ENCODE measurements at regions not wholly inside any gene's neighbourhood (a gene's known extent, or its start where the extent isn't known, plus 50 kb on each side); places are given as distances from the start of the nearest gene placed in this dataset.

DNA sequence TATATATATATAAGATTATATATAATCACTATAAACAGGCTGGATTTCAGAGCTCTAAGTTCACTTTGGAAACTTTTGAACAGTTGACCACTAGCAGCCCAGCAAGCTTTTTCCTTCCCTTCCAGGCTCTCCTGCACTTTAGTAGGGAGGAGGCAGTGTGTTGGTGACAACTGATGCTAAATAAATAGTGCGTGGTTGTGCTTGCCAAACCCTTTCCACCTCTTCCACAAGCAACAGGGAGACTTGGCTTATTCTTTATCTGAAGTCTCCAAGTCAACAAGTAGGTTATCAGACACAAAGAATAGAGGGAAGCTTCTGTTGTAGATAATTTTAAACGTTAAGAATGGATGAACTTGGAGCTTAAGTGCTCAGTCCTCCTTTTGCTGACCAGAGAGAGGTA, 408.2 kb upstream of the HNRNPA3 start:
- Histone ChIP-seq H3K27ac (ENCODE audit: low read depth in 2 of 2, low read length in 2 of 2) (no peak overlapping the region), H3K36me3 (ENCODE audit: control insufficient read depth in 2 of 2, insufficient read depth in 2 of 2, low read length in 2 of 2) (no peaks in the 10 kb centered on the region), H3K9me3 (ENCODE audit: control insufficient read depth in 2 of 2, low read length in 2 of 2) (no peaks in the 10 kb centered on the region), H3K9ac (ENCODE audit: low read depth in 1 of 2, low read length in 2 of 2) (no peak overlapping the region), H3K4me1 (ENCODE audit: control insufficient read depth in 2 of 2, insufficient read depth in 2 of 2, low read length in 2 of 2) (no peaks in the 10 kb centered on the region), H3K27me3 (ENCODE audit: control insufficient read depth in 2 of 2, insufficient read depth in 2 of 2, low read length in 2 of 2) (no peaks in the 10 kb centered on the region), H3K4me3 (ENCODE audit: low read length in 2 of 2) (no peak overlapping the region)

DNA sequence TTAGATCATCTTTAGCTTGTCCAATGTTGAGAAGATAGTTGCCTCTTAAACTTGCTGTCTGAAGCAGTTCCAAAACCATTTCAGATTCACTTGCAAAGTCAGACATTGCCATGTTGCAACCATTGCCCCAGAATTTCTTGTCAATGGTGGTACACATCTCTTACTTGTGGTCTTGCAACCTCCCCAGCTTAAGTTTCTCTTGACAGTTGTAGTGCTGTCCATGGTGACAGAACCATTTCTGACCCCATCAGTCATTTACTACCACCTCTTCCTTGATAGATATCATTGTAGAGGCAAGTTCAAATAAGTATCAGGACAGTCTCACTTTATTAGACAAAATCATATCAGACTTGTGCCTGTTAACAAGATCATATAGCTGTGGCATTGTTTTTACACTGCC, 407.2 kb upstream of the HNRNPA3 start:
- Histone ChIP-seq H3K9me3 (ENCODE audit: control insufficient read depth in 2 of 2, low read length in 2 of 2) (no peaks in the 10 kb centered on the region), H3K4me1 (ENCODE audit: control insufficient read depth in 2 of 2, insufficient read depth in 2 of 2, low read length in 2 of 2) (no peaks in the 10 kb centered on the region), H3K36me3 (ENCODE audit: control insufficient read depth in 2 of 2, insufficient read depth in 2 of 2, low read length in 2 of 2) (no peaks in the 10 kb centered on the region), H3K27me3 (ENCODE audit: control insufficient read depth in 2 of 2, insufficient read depth in 2 of 2, low read length in 2 of 2) (no peaks in the 10 kb centered on the region), H3K4me3 (ENCODE audit: low read length in 2 of 2) (no peak overlapping the region), H3K27ac (ENCODE audit: low read depth in 2 of 2, low read length in 2 of 2) (no peak overlapping the region), H3K9ac (ENCODE audit: low read depth in 1 of 2, low read length in 2 of 2) (no peak overlapping the region)

DNA sequence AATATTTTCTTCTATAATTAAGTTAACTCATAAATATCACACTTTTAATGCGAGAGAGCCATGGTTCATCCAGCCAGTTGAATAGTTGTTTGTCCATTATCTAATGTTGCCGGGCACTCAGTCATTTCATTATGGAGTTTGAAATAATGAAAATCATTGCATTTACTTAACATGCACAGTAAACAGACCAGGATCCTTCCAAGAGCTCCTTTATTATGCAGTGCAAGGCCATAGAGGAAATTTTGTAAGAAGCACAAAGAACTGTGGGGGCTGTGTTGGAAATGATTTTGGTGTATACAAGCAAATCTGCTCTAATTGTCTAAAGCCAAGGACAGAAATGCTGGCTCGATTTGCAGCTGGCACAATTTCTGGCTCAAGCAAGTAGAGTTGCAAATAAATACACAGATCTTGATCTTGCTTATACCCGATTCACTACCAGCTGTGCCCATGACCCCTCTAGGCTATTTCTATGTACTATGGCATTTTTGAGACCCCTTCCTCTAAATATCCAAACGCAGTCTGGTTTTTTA, 400.3 kb upstream of the HNRNPA3 start:
- Histone ChIP-seq H3K9me3 (ENCODE audit: control insufficient read depth in 2 of 2, low read length in 2 of 2) (no peaks in the 10 kb centered on the region), H3K36me3 (ENCODE audit: control insufficient read depth in 2 of 2, insufficient read depth in 2 of 2, low read length in 2 of 2) (no peaks in the 10 kb centered on the region), H3K27ac (ENCODE audit: low read depth in 2 of 2, low read length in 2 of 2) (no peak overlapping the region), H3K4me3 (ENCODE audit: low read length in 2 of 2) (no peak overlapping the region), H3K4me1 (ENCODE audit: control insufficient read depth in 2 of 2, insufficient read depth in 2 of 2, low read length in 2 of 2) (peaks cover 0 to 4% of the 10 kb centered on the region in 2 donors), H3K27me3 (ENCODE audit: control insufficient read depth in 2 of 2, insufficient read depth in 2 of 2, low read length in 2 of 2) (no peaks in the 10 kb centered on the region), H3K9ac (ENCODE audit: low read depth in 1 of 2, low read length in 2 of 2) (no peak overlapping the region)

DNA sequence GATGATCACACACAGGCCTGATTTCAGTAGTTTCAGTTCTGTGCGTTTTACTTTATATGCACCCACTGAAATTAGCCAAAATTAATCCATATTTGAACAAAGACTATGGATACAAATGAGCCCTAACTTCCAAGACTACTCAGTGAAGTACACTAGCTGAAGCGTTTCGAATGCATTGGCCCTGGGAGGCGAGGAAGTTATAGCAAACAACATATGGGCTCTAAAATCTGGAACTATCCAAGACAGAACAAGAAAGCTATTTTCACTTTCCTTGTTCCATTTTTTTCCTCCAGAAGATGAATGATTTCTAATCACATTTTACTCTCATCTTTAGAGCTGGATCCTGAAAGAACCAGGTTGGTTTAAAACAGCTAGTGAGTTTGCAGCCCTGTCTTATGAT, 399.4 kb upstream of the HNRNPA3 start:
- Histone ChIP-seq H3K4me1 (ENCODE audit: control insufficient read depth in 2 of 2, insufficient read depth in 2 of 2, low read length in 2 of 2) (peaks cover 0 to 4% of the 10 kb centered on the region in 2 donors), H3K9ac (ENCODE audit: low read depth in 1 of 2, low read length in 2 of 2) (no peak overlapping the region), H3K27ac (ENCODE audit: low read depth in 2 of 2, low read length in 2 of 2) (no peak overlapping the region), H3K4me3 (ENCODE audit: low read length in 2 of 2) (no peak overlapping the region), H3K27me3 (ENCODE audit: control insufficient read depth in 2 of 2, insufficient read depth in 2 of 2, low read length in 2 of 2) (no peaks in the 10 kb centered on the region), H3K9me3 (ENCODE audit: control insufficient read depth in 2 of 2, low read length in 2 of 2) (no peaks in the 10 kb centered on the region), H3K36me3 (ENCODE audit: control insufficient read depth in 2 of 2, insufficient read depth in 2 of 2, low read length in 2 of 2) (no peaks in the 10 kb centered on the region)

DNA sequence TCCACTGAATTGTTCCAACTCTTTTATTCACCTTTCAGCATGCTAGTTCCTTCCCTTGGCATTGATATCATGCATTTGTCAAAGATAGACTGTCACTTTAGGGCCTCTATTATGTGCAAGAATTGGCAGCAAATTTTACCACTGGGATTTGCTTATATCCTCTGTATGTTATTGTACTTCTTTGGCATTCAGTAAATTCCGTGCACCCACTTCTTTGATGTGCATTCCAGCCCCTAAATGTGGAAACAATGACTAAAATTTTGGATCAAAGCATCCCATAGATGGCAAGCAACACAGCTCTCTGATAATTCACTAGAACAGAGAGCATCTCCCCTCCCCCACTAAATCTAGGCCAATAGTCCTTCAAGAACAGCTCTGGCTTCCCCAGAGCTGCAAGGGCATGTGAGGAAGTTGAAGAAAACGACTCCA, 399.0 kb upstream of the HNRNPA3 start:
- Histone ChIP-seq H3K27ac (ENCODE audit: low read depth in 2 of 2, low read length in 2 of 2) (no peak overlapping the region), H3K9me3 (ENCODE audit: control insufficient read depth in 2 of 2, low read length in 2 of 2) (no peaks in the 10 kb centered on the region), H3K4me1 (ENCODE audit: control insufficient read depth in 2 of 2, insufficient read depth in 2 of 2, low read length in 2 of 2) (peaks cover 0 to 4% of the 10 kb centered on the region in 2 donors), H3K27me3 (ENCODE audit: control insufficient read depth in 2 of 2, insufficient read depth in 2 of 2, low read length in 2 of 2) (no peaks in the 10 kb centered on the region), H3K36me3 (ENCODE audit: control insufficient read depth in 2 of 2, insufficient read depth in 2 of 2, low read length in 2 of 2) (no peaks in the 10 kb centered on the region), H3K4me3 (ENCODE audit: low read length in 2 of 2) (no peak overlapping the region), H3K9ac (ENCODE audit: low read depth in 1 of 2, low read length in 2 of 2) (no peak overlapping the region)

DNA sequence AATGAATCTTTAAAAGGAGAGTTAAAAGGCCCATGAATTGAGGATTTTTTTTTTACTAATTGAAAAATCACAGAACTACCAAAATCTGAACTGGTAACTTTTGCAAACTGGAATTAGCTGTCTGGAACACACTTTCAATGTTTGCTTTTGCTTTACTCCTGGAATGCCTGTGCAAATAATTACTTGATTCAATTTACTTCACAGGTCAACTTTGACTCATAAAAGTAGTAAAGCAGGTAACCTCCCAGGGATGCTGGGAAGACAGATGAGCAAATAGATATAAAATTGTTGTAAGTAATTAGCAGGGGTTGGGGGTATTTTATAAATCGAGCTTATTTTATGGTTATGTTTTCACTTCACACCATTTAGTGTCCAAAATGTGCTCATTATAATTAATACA, 398.3 kb upstream of the HNRNPA3 start:
- H3K4me1 ChIP-seq (ENCODE audit: control insufficient read depth in 2 of 2, insufficient read depth in 2 of 2, low read length in 2 of 2), result peaks cover 0 to 4% of the 10 kb centered on the region in 2 donors
- no peak overlapping the region for H3K27ac ChIP-seq (ENCODE audit: low read depth in 2 of 2, low read length in 2 of 2)
- no peaks in the 10 kb centered on the region for H3K9me3 ChIP-seq (ENCODE audit: control insufficient read depth in 2 of 2, low read length in 2 of 2)
- H3K27me3 ChIP-seq (ENCODE audit: control insufficient read depth in 2 of 2, insufficient read depth in 2 of 2, low read length in 2 of 2), result no peaks in the 10 kb centered on the region
- H3K36me3 ChIP-seq (ENCODE audit: control insufficient read depth in 2 of 2, insufficient read depth in 2 of 2, low read length in 2 of 2), result no peaks in the 10 kb centered on the region
- no peak overlapping the region for H3K4me3 ChIP-seq (ENCODE audit: low read length in 2 of 2)
- H3K9ac ChIP-seq (ENCODE audit: low read depth in 1 of 2, low read length in 2 of 2), result no peak overlapping the region

DNA sequence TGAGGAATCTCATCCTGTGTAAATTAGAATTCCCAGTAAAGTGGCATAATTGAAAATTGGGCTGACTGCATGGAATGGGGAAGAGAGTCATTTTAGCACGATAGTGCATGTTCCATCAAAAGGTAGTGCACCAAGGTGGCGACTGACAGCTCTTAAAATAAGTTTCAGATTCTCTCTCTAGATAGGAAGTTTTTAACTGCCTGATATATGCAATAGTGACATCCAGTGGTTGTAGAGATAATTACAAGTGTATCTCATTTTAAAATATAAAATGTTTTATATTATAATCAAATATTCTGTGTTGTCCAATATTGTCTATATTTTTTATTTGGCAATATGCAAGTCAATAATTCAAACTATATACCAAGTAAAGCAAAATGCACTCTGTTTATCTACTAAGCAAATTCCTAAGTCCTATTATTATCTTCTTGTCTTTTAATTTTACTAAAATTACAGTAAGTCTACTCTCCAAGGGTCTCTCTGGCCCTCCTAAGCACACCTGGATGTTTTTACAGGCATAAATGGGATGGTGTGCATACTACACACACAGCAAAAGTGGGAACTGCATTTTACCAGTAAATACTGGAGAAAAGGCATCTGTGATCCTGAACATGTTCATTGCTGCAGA, 397.7 kb upstream of the HNRNPA3 start:
- Histone ChIP-seq H3K36me3 (ENCODE audit: control insufficient read depth in 2 of 2, insufficient read depth in 2 of 2, low read length in 2 of 2) (no peaks in the 10 kb centered on the region), H3K9ac (ENCODE audit: low read depth in 1 of 2, low read length in 2 of 2) (no peak overlapping the region), H3K4me1 (ENCODE audit: control insufficient read depth in 2 of 2, insufficient read depth in 2 of 2, low read length in 2 of 2) (peaks cover 0 to 4% of the 10 kb centered on the region in 2 donors), H3K9me3 (ENCODE audit: control insufficient read depth in 2 of 2, low read length in 2 of 2) (no peaks in the 10 kb centered on the region), H3K27me3 (ENCODE audit: control insufficient read depth in 2 of 2, insufficient read depth in 2 of 2, low read length in 2 of 2) (no peaks in the 10 kb centered on the region), H3K4me3 (ENCODE audit: low read length in 2 of 2) (no peak overlapping the region), H3K27ac (ENCODE audit: low read depth in 2 of 2, low read length in 2 of 2) (no peak overlapping the region)

DNA sequence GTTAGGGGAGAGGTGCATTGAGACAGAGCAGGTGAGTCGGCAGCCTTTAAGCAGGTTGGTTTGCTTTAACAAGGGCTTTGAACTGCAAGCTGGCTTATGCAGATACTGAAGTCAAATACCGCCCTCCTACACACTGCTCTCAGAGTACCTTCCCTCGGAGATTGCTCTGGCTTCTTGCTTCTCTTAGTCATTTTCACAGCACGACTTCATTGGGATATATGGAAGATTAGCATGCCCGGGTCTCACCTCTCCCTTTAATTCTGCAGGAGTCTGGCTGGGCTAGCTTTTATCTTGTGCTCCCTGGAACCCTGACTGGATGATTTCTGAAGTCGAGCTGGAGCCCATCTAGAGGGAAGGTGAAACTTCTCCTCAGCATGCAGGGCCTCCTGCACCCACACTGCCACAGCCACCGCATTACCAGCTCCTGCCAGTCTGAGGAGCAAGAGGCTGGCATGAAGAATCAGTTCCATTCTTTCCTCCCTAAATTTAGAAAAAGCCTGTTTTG, 395.5 kb upstream of the HNRNPA3 start:
- no peak overlapping the region for H3K9ac ChIP-seq (ENCODE audit: low read depth in 1 of 2, low read length in 2 of 2)
- H3K36me3 ChIP-seq (ENCODE audit: control insufficient read depth in 2 of 2, insufficient read depth in 2 of 2, low read length in 2 of 2), result no peaks in the 10 kb centered on the region
- no peak overlapping the region for H3K27ac ChIP-seq (ENCODE audit: low read depth in 2 of 2, low read length in 2 of 2)
- no peaks in the 10 kb centered on the region for H3K9me3 ChIP-seq (ENCODE audit: control insufficient read depth in 2 of 2, low read length in 2 of 2)
- H3K27me3 ChIP-seq (ENCODE audit: control insufficient read depth in 2 of 2, insufficient read depth in 2 of 2, low read length in 2 of 2), result no peaks in the 10 kb centered on the region
- H3K4me3 ChIP-seq (ENCODE audit: low read length in 2 of 2), result no peak overlapping the region
- H3K4me1 ChIP-seq (ENCODE audit: control insufficient read depth in 2 of 2, insufficient read depth in 2 of 2, low read length in 2 of 2), result peaks cover 0 to 4% of the 10 kb centered on the region in 2 donors

DNA sequence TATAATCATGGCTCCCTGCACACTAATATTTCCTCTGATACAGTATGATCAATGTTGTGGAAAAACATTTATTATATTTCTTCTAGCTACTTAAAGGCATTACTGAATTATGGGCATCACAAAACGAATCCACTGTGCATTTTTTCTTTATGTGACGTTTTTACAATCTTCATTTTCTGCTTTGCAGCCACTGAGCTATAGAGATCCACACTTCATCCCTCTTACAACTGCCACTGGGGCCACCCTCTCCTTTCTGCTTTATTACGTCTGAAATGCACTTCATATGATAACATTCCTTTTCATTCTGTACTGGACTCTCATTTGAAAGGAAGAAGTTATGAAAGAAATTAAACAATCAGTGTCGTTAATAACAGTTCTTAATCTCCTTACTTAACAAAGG, 394.5 kb upstream of the HNRNPA3 start:
- Histone ChIP-seq H3K36me3 (ENCODE audit: control insufficient read depth in 2 of 2, insufficient read depth in 2 of 2, low read length in 2 of 2) (no peaks in the 10 kb centered on the region), H3K27ac (ENCODE audit: low read depth in 2 of 2, low read length in 2 of 2) (no peak overlapping the region), H3K4me3 (ENCODE audit: low read length in 2 of 2) (no peak overlapping the region), H3K4me1 (ENCODE audit: control insufficient read depth in 2 of 2, insufficient read depth in 2 of 2, low read length in 2 of 2) (peaks cover 0 to 4% of the 10 kb centered on the region in 2 donors), H3K27me3 (ENCODE audit: control insufficient read depth in 2 of 2, insufficient read depth in 2 of 2, low read length in 2 of 2) (no peaks in the 10 kb centered on the region), H3K9ac (ENCODE audit: low read depth in 1 of 2, low read length in 2 of 2) (no peak overlapping the region), H3K9me3 (ENCODE audit: control insufficient read depth in 2 of 2, low read length in 2 of 2) (no peaks in the 10 kb centered on the region)

DNA sequence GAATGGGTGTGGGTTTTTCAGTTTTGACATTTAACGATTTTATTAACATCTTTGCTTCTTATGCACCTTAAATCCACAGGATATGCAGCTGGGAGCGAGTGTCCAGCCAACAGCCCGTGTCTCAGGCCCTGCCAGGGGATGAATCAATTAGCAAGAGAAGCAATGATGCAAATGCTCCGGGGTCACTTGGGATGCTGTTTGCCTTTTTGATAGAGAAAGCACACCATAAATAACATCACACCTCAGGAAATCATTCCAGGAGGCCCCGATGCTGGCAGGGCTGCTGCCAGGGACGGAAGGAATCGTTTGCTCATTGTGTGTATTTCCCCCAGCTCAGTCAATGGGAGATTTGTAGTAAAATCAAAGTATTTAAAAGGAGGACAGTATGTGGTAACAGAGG, 394.0 kb upstream of the HNRNPA3 start:
- Histone ChIP-seq H3K9me3 (ENCODE audit: control insufficient read depth in 2 of 2, low read length in 2 of 2) (no peaks in the 10 kb centered on the region), H3K36me3 (ENCODE audit: control insufficient read depth in 2 of 2, insufficient read depth in 2 of 2, low read length in 2 of 2) (no peaks in the 10 kb centered on the region), H3K4me1 (ENCODE audit: control insufficient read depth in 2 of 2, insufficient read depth in 2 of 2, low read length in 2 of 2) (peaks cover 0 to 4% of the 10 kb centered on the region in 2 donors), H3K27me3 (ENCODE audit: control insufficient read depth in 2 of 2, insufficient read depth in 2 of 2, low read length in 2 of 2) (no peaks in the 10 kb centered on the region), H3K9ac (ENCODE audit: low read depth in 1 of 2, low read length in 2 of 2) (no peak overlapping the region), H3K27ac (ENCODE audit: low read depth in 2 of 2, low read length in 2 of 2) (no peak overlapping the region), H3K4me3 (ENCODE audit: low read length in 2 of 2) (no peak overlapping the region)
